ENCODE measurements at regions not wholly inside any gene's neighbourhood (a gene's known extent, or its start where the extent isn't known, plus 50 kb on each side); places are given as distances from the start of the nearest gene placed in this dataset.

DNA sequence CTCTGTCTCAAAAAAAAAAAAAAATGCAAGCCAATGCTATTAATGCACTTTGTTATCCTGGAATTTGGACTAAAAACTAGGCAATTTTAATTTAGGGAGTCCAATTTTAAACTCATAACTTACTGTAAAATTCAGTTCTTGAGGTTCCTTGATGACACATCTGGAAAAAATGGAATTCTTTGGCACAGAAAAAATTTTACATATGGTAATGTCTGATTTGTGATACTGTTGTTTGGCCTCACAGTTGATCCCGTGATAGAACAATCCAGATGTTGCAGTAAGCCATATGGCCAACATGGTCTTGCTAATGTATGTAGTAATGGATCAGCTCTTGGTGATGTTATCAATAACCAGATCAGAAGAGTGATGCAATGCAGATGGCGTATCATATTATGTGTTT, 1089.8 kb downstream of the FLRT2 start (continued):
- TF ChIP-seq, protein P1, sequence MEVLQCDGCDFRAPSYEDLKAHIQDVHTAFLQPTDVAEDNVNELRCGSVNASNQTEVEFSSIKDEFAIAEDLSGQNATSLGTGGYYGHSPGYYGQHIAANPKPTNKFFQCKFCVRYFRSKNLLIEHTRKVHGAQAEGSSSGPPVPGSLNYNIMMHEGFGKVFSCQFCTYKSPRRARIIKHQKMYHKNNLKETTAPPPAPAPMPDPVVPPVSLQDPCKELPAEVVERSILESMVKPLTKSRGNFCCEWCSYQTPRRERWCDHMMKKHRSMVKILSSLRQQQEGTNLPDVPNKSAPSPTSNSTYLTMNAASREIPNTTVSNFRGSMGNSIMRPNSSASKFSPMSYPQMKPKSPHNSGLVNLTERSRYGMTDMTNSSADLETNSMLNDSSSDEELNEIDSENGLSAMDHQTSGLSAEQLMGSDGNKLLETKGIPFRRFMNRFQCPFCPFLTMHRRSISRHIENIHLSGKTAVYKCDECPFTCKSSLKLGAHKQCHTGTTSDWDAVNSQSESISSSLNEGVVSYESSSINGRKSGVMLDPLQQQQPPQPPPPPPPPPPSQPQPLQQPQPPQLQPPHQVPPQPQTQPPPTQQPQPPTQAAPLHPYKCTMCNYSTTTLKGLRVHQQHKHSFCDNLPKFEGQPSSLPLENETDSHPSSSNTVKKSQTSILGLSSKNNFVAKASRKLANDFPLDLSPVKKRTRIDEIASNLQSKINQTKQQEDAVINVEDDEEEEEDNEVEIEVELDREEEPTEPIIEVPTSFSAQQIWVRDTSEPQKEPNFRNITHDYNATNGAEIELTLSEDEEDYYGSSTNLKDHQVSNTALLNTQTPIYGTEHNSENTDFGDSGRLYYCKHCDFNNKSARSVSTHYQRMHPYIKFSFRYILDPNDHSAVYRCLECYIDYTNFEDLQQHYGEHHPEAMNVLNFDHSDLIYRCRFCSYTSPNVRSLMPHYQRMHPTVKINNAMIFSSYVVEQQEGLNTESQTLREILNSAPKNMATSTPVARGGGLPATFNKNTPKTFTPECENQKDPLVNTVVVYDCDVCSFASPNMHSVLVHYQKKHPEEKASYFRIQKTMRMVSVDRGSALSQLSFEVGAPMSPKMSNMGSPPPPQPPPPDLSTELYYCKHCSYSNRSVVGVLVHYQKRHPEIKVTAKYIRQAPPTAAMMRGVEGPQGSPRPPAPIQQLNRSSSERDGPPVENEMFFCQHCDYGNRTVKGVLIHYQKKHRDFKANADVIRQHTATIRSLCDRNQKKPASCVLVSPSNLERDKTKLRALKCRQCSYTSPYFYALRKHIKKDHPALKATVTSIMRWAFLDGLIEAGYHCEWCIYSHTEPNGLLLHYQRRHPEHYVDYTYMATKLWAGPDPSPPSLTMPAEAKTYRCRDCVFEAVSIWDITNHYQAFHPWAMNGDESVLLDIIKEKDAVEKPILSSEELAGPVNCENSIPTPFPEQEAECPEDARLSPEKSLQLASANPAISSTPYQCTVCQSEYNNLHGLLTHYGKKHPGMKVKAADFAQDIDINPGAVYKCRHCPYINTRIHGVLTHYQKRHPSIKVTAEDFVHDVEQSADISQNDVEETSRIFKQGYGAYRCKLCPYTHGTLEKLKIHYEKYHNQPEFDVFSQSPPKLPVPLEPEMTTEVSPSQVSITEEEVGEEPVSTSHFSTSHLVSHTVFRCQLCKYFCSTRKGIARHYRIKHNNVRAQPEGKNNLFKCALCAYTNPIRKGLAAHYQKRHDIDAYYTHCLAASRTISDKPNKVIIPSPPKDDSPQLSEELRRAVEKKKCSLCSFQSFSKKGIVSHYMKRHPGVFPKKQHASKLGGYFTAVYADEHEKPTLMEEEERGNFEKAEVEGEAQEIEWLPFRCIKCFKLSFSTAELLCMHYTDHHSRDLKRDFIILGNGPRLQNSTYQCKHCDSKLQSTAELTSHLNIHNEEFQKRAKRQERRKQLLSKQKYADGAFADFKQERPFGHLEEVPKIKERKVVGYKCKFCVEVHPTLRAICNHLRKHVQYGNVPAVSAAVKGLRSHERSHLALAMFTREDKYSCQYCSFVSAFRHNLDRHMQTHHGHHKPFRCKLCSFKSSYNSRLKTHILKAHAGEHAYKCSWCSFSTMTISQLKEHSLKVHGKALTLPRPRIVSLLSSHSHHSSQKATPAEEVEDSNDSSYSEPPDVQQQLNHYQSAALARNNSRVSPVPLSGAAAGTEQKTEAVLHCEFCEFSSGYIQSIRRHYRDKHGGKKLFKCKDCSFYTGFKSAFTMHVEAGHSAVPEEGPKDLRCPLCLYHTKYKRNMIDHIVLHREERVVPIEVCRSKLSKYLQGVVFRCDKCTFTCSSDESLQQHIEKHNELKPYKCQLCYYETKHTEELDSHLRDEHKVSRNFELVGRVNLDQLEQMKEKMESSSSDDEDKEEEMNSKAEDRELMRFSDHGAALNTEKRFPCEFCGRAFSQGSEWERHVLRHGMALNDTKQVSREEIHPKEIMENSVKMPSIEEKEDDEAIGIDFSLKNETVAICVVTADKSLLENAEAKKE (CRISPR knock-in tag; IDR thresholded peaks at IDR 0.05): no peak
- TF ChIP-seq ZNF331 (CRISPR knock-in tag; IDR thresholded peaks at IDR 0.05; ENCODE audit: low read depth) (no peak), STAT1 (IDR thresholded peaks at IDR 0.05; ENCODE audit: unreplicated experiment) (no peak)

DNA sequence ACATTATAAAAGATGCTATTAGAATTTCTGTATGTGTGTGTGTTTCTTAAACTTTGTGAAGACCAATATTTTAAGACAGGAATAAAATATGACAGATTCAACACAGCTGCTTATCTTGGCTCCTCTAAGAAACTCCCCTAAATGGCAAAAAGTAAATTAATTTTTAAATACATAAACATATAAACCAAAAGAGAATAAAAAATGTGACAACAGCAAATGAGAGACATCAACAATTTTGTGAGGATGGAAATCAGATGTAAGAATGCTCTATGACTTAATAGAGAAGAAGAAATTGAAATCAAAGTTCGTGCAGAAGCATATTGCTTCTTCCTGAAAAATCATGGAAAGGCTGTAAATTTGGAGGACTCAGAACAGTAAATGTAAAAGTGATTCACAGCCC, 1083.8 kb downstream of the FLRT2 start:
- H3K36me3 ChIP-seq (ENCODE audit: insufficient read depth): no peaks in the 10 kb centered on the region
- DNase-seq (ENCODE audit: low spot score) (no peak), ATAC-seq (no peak)
- H3K27me3 ChIP-seq (ENCODE audit: insufficient read depth): no peaks in the 10 kb centered on the region
- H3K27ac Mint-ChIP-seq: no peak overlapping the region
- H3K27ac ChIP-seq (ENCODE audit: low read depth): no peak overlapping the region
- H3K79me2 ChIP-seq (replicated peaks; ENCODE audit: insufficient read depth): no peaks in the 10 kb centered on the region
- no peak overlapping the region for H2AFZ ChIP-seq
- no peaks in the 10 kb centered on the region for H3K27me3 Mint-ChIP-seq (ENCODE audit: insufficient read depth, low read depth, poor library complexity)
- H4K20me1 ChIP-seq (replicated peaks; ENCODE audit: insufficient read depth): no peaks in the 10 kb centered on the region
- no peak overlapping the region for H3K4me3 Mint-ChIP-seq
- no peaks in the 10 kb centered on the region for H3F3A ChIP-seq (replicated peaks; ENCODE audit: low read depth)
- H3K9me3 Mint-ChIP-seq: no peaks in the 10 kb centered on the region; the same call in 2 of the 3 replicates
- no peaks in the 10 kb centered on the region for H3K36me3 Mint-ChIP-seq (ENCODE audit: low read depth)
- no peak overlapping the region for H3K4me3 ChIP-seq
- H3K4me1 ChIP-seq (ENCODE audit: insufficient read depth): no peaks in the 10 kb centered on the region
- H3K9me2 ChIP-seq (ENCODE audit: insufficient read depth): no peaks in the 10 kb centered on the region
- no peaks in the 10 kb centered on the region for H3K4me1 Mint-ChIP-seq
- no peak overlapping the region for H3K4me2 ChIP-seq
- TF ChIP-seq EZH2 (IDR thresholded peaks at IDR 0.05; ENCODE audit: low read depth, unreplicated experiment) (no peak), ZNF114 (CRISPR knock-in tag; IDR thresholded peaks at IDR 0.05) (no peak), NANOG (IDR thresholded peaks at IDR 0.05; ENCODE audit: borderline replicate concordance) (no peak)
- TF ChIP-seq, protein P2, sequence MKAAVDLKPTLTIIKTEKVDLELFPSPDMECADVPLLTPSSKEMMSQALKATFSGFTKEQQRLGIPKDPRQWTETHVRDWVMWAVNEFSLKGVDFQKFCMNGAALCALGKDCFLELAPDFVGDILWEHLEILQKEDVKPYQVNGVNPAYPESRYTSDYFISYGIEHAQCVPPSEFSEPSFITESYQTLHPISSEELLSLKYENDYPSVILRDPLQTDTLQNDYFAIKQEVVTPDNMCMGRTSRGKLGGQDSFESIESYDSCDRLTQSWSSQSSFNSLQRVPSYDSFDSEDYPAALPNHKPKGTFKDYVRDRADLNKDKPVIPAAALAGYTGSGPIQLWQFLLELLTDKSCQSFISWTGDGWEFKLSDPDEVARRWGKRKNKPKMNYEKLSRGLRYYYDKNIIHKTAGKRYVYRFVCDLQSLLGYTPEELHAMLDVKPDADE (IDR thresholded peaks at IDR 0.05): no peak
- TF ChIP-seq, protein P1 (CRISPR knock-in tag; IDR thresholded peaks at IDR 0.05): no peak

Measured in GM23338 (cell line).